Esophagus squamous epithelium (tissue), 5 donors: ENCODE measurements at regions not wholly inside any gene's neighbourhood (a gene's known extent, or its start where the extent isn't known, plus 50 kb on each side); places are given as distances from the start of the nearest gene placed in this dataset.

Experiments
- DNase-seq: peaks from one replicate; lab custom pipeline; 2025; lab: John Stamatoyannopoulos, UW
- H3K27ac ChIP-seq, 4 donors: fragments of 200-600 bp; sonication (generic); one replicate each; pipeline ENCODE4 v1.5.1; 2016 to 2019; ENCODE audit warnings: mild to moderate bottlenecking in 1 of 4
- H3K27me3 ChIP-seq, 4 donors: fragments of 200-600 bp; sonication (generic); 1 replicate in 3 of 4; 2 replicates in 1 of 4; pipeline versions ENCODE4 v1.5.1 to v1.6.0; 2017 to 2021; ENCODE audit warnings: antibody characterized with exemption in 1 of 4
- H3K36me3 ChIP-seq, 3 donors: fragments of 200-600 bp; sonication (generic); one replicate each; pipeline ENCODE4 v1.5.1; 2016 to 2019
- H3K4me1 ChIP-seq, 3 donors: fragments of 200-600 bp; sonication (generic); one replicate each; pipeline ENCODE4 v1.5.1; 2017 to 2019
- H3K4me3 ChIP-seq, 4 donors: fragments of 200-600 bp; sonication (generic); 1 replicate in 3 of 4; 2 replicates in 1 of 4; pipeline ENCODE4 v1.5.1; 2016 to 2019; ENCODE audit warnings: mild to moderate bottlenecking in 2 of 4, moderate library complexity in 1 of 4
- H3K9me3 ChIP-seq, 3 donors: fragments of 200-600 bp; sonication (generic); one replicate each; pipeline ENCODE4 v1.5.1; 2016 to 2019
- POLR2A ChIP-seq, 4 donors: fragments of 450-650 bp; IDR thresholded peaks; one replicate each; pipeline ENCODE4 v1.6.1; 2017; ENCODE audit warnings: antibody characterized with exemption in 4 of 4, mild to moderate bottlenecking in 4 of 4, moderate library complexity in 3 of 4
- WGBS, 2 donors: methylation state at CpG; one replicate each; pipeline ENCODE4 v1.1.5; 2018; 5-methylcytosine and 5-hydroxymethylcytosine counted together
- intact Hi-C: fragments of 100-400 bp; cut with DNase I; formaldehyde crosslinking; loops from one replicate; pipeline ENCODE4 v1.15.0; 2022
- TF ChIP-seq, protein P1 (sequence below), 6 experiments: fragments of 450-650 bp in 4 of 6; fragments of 200-600 bp in 2 of 6; sonication (generic) in 2 of 6; IDR thresholded peaks; one replicate each; pipeline ENCODE4 v1.5.1; 2016 to 2019; ENCODE audit warnings: antibody characterized with exemption in 6 of 6, mild to moderate bottlenecking in 4 of 6, moderate library complexity in 4 of 6
- donor health status: DM: yes; HTN: yes; CAD: no.

DNA sequence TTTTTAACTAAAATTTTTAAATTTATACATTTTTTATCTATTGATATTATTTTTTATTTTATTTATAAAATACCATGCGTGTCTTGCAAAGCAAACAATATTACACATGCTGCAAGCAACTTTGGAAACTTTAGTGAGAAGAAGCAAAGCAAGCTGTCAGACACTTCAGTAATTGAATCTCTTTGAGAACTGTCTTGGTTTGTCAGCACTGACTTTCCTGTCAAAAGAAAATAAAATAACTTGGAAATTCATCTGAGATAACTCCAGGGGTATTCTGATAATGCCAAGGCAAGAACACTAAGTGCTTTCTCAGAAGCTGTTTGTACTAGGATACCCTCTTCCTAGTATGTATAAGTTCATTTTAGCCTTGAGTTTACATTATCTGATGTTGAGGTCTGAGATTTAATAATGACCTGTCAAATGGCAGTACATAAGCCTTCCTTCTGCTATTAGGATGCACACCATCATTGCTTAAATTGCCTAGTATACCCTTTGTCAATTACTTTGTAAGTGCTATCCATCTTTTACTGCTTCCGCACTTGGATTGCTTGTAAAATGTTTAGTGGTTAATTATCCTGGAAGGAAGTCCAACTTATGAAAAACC, 624.2 kb upstream of the AGA start:
- no peak overlapping the region for H3K27ac ChIP-seq
- 78 to 84% methylated on average over 2 of the region's 2 CpGs for WGBS, 2 donors
- H3K9me3 ChIP-seq = no peaks in the 10 kb centered on the region
- no peak overlapping the region for H3K4me3 ChIP-seq
- no peaks in the 10 kb centered on the region for H3K27me3 ChIP-seq
- no peak for DNase-seq
- intact Hi-C loops = no loop called here
- H3K36me3 ChIP-seq = no peaks in the 10 kb centered on the region
- H3K4me1 ChIP-seq = no peaks in the 10 kb centered on the region
- no peak for TF ChIP-seq POLR2A (IDR thresholded peaks at IDR 0.05)
- TF ChIP-seq, protein P1, sequence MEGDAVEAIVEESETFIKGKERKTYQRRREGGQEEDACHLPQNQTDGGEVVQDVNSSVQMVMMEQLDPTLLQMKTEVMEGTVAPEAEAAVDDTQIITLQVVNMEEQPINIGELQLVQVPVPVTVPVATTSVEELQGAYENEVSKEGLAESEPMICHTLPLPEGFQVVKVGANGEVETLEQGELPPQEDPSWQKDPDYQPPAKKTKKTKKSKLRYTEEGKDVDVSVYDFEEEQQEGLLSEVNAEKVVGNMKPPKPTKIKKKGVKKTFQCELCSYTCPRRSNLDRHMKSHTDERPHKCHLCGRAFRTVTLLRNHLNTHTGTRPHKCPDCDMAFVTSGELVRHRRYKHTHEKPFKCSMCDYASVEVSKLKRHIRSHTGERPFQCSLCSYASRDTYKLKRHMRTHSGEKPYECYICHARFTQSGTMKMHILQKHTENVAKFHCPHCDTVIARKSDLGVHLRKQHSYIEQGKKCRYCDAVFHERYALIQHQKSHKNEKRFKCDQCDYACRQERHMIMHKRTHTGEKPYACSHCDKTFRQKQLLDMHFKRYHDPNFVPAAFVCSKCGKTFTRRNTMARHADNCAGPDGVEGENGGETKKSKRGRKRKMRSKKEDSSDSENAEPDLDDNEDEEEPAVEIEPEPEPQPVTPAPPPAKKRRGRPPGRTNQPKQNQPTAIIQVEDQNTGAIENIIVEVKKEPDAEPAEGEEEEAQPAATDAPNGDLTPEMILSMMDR (IDR thresholded peaks at IDR 0.05) = no peak

DNA sequence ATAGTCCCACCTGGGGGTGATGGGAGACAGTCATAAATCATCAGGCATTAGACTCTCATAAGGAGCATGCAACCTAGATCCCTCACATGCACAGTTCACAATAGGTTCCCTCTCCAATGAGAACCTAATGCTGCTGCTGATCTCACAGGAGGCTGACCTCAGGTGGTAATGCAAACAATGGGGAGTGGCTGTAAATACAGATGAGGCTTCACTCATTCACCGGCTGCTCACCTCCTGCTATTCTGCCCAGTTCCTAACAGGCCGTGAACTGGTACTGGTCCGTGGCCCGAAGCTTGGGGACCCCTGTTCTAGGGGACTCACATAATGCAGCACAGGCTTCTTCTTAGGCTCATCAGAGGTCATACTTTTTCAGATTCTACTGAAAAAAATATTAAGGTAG, 625.9 kb upstream of the AGA start:
- 67 to 76% methylated on average over 4 of the region's 4 CpGs for WGBS, 2 donors

DNA sequence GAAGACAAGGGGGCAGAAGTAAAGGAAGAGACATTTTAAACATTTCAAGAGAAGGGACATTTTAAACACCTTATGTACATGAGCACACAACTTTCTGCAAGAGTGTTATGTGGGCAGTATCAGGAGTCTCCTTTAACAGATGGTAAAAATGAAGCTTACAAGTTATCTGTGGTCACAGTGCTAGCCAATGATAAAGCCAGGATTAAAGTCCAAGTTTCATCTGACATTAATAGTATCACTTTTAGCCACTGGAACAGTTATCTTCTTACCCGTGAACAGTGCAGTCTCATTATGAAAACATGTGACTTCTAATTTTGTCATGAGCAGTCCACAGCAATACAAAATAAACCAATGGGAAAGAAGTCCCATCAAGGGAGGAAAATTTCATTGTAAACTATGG, 627.9 kb upstream of the AGA start:
- Histone ChIP-seq H3K9me3 (no peaks in the 10 kb centered on the region), H3K4me1 (no peaks in the 10 kb centered on the region), H3K27ac (no peak overlapping the region), H3K4me3 (no peak overlapping the region), H3K27me3 (no peaks in the 10 kb centered on the region), H3K36me3 (no peaks in the 10 kb centered on the region)
- intact Hi-C loops = no loop called here
- DNase-seq = no peak
- WGBS, 2 donors = 62 to 80% methylated on average over 1 of the region's 1 CpG
- TF ChIP-seq, protein P1 (IDR thresholded peaks at IDR 0.05) = no peak
- no peak for TF ChIP-seq POLR2A (IDR thresholded peaks at IDR 0.05)

More for the DNA sequence above, 625.9 kb upstream of the AGA start:
- intact Hi-C loops = no loop called here
- Histone ChIP-seq H3K4me3 (no peak overlapping the region), H3K9me3 (no peaks in the 10 kb centered on the region), H3K4me1 (no peaks in the 10 kb centered on the region), H3K36me3 (no peaks in the 10 kb centered on the region), H3K27me3 (no peaks in the 10 kb centered on the region), H3K27ac (no peak overlapping the region)
- TF ChIP-seq, protein P1 (IDR thresholded peaks at IDR 0.05) = no peak
- TF ChIP-seq POLR2A (IDR thresholded peaks at IDR 0.05) = no peak
- DNase-seq = no peak

DNA sequence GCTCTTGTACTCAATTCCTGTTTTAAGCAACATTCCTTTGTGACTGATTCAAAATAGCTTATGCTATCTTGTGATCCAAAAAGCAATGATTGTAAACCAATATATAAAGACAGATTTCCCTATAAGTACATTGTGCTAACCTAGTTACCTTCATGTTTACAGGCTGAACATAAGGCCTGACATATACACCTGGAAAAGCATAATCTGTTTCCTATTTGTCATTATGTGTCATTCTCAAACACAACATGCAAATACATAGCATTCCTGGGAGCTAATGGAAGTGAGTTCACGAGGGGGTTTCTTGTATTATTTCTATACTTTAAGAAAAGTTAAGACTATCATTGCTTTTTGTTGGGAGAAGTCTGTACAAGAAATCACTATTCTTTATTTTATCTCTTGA, 638.1 kb upstream of the AGA start:
- no peaks in the 10 kb centered on the region for H3K27me3 ChIP-seq
- 26 to 38% methylated on average over 1 of the region's 1 CpG for WGBS, 2 donors
- H3K9me3 ChIP-seq = no peaks in the 10 kb centered on the region
- no peak overlapping the region for H3K27ac ChIP-seq
- no peak for TF ChIP-seq POLR2A (IDR thresholded peaks at IDR 0.05)
- TF ChIP-seq, protein P1 (IDR thresholded peaks at IDR 0.05) = no peak
- intact Hi-C loops = no loop called here
- no peaks in the 10 kb centered on the region for H3K4me1 ChIP-seq
- no peak for DNase-seq
- no peak overlapping the region for H3K4me3 ChIP-seq
- H3K36me3 ChIP-seq = no peaks in the 10 kb centered on the region

- Histone ChIP-seq H3K4me1 (no peaks in the 10 kb centered on the region), H3K9me3 (no peaks in the 10 kb centered on the region), H3K36me3 (no peaks in the 10 kb centered on the region), H3K27ac (no peak overlapping the region), H3K4me3 (no peak overlapping the region), H3K27me3 (no peaks in the 10 kb centered on the region)
- WGBS, 2 donors = 35 to 46% methylated on average over 2 of the region's 2 CpGs
- no peak for TF ChIP-seq POLR2A (IDR thresholded peaks at IDR 0.05)
- TF ChIP-seq, protein P1 (IDR thresholded peaks at IDR 0.05) = no peak
- intact Hi-C loops = no loop called here
- no peak for DNase-seq
Measured at GRCh38 chr4:178081176-178081575, 638.9 kb upstream of the AGA start.
